GM21619 (cell line): ENCODE measurements at regions not wholly inside any gene's neighbourhood (a gene's known extent, or its start where the extent isn't known, plus 50 kb on each side); places are given as distances from the start of the nearest gene placed in this dataset.
"Not testable (repeated sequence)": the region's sequence is repeated elsewhere in the genome, so short reads cannot be mapped to it uniquely, and the experiment has no call there.

Experiments
- ATAC-seq: cut with Tn5 transposase; IDR thresholded peaks from one replicate; pipeline ENCODE4 v1.9.1; 2021; ENCODE audit not compliant: unreplicated experiment

DNA sequence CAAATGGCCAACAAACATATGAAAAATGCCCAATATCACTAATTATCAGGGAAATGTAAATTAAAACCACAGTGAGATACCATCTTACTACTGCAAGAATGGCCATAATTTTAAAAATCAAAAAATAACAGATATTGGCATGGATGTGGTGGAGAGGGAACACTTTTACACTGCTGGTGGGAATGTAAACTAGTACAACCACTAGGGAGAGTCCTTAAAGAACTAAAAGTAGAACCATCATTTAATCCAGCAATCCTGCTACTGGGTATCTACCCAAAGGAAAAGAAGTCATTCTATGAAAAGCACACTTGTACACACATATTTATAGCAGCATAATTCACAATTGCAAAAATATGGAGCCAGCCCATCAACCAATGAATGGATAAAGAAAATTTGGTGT, 459.7 kb downstream of the GXYLT1 start:
- ATAC-seq = no peak

DNA sequence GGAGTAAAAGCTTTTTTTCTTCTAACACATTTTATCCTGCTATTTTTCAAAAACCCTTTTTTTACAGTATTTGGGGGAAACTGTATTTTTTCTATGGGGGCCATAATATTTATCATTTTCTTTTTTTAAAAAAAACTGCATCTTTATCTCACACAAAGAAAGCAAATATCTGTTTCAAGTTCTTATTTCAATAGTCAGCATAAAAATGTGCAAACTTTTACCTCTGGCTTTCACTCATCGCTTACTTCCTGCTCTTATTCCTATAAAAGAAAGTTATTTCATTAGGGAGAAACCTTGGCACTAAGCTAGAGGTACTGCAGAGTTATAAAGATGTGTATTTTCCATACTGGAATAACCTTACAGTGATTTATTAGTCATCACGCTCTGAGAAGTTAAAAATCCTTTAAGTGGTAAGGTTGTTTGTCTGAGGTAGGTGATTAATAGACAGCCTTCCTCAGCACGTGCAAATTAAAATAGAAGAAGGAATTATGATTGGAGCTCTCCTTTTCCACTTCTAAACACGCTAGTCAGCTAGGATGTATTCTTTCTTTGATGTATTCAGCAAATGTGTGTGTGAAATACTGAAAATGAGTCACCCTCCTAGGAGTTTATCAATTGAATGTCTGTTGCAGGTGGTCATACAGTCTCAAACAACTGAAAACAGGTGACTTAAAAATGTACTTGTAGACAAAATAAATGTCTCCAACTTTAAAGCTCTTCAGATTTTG, 461.0 kb downstream of the GXYLT1 start:
- no peak for ATAC-seq

DNA sequence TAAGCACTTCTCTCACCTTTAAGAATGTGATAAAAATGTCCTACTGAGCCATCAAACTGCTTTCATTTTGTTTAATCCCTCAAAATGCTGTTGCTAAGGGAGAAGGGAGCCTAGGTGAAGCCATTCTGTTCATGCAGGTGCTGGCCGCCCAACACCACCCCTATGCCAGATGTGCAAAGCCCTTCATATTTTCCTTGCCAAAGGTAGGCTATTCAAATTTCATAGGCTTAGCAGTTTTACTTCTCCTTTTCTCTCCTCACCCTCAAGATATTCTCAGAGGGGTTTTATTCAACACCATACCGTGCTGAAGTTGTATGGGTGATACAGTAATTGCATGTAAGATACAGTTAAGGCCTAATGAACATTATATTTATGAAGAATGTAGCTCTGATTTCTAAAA, 461.7 kb downstream of the GXYLT1 start:
- no peak for ATAC-seq

DNA sequence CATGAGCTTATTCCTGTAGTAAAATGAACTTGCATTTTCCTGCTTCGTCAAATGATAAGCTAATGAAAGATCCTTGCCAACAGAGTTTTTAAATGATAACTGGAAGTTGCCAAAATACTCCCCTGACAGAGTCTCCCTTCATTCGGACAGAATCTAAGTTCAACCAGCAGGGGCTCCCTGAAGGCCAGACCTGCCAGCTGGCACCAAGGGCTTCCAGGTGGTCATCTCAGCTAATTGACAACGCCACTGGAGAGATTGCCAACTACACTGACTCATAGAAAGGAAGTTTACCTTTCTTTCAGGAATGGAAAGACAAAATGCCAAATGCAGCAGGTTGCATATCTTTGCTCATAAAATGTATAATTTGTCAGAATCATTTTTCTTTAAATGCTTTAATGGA, 462.8 kb downstream of the GXYLT1 start:
- ATAC-seq = no peak

DNA sequence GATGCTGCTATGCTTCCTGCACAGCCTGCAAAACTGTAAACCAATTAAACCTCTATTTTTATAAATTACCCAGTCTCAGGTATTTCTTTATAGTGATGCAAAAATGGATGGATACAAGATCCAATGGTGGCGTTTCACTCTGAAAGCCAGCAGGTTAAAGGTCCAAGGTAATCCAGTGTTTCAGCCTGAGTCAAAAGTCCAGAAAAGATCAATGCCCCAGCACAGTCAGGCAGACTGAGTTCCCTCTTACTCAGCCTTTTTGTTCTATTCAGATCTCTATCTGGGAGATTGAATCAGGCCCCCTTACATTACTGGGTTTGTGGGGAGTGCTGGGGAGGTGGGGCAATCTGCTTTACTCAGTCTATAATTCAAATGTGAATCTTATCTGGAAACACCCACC, 464.5 kb downstream of the GXYLT1 start:
- no peak for ATAC-seq

DNA sequence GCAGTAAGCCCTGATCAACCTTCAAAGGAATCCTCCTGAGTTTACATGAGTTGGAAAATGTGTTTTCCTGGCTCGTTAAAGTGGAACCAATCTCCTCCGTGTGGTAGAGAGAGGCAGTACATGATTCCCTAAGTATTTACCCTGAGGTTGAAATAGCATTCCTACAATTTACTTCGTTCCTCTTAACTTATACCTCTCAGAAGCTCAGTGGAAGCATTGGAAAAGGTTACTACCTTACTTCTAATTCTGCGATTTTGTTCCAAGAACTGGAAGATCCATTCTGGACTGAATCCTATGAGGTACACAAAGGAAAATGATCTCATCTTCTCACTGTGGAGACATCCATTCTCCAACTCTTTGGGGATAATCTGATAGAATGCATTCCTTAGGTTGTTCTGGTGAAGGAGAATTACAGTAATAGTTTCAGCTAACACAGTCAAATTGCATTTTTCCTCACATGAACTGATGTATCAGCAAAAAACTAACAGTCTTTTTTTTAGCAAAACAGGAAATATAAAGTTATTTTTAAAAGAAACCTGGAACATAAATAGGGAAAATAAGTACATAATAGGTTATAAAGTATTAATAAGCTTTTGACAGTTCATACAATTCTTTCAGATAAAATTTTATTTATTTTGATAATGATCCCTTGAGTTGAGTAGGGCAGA, 475.6 kb downstream of the PDZRN4 start:
- ATAC-seq = no peak

DNA sequence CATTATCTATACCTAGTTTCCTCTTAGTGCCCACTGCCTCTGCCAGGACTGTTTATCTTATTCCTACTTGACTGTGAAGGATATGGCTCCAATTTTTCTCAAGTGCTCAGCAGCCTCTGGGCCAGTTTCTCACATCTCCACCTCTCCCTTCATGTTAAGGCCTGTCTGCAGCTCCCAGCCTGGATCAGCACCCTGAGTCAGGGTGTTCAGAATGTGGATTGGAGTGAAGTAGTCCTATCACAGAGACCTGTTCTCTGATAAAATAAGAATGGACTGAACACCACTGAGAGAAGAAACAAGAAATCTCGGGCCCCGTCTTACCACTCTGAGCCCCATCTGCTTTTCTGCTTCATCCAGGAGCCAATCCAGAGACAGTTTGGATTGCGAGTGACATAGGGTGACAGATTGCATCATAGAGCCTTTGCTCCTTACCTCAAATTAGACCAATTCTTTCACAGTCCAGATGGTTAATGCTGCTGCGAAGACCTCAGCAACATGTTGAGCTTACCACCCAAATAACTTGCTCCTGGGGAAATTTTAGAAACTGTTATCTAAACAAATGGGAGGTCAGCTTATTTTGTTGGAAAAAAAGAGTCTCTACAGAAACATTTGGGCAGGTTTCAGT, 473.1 kb downstream of the PDZRN4 start:
- ATAC-seq = no peak

DNA sequence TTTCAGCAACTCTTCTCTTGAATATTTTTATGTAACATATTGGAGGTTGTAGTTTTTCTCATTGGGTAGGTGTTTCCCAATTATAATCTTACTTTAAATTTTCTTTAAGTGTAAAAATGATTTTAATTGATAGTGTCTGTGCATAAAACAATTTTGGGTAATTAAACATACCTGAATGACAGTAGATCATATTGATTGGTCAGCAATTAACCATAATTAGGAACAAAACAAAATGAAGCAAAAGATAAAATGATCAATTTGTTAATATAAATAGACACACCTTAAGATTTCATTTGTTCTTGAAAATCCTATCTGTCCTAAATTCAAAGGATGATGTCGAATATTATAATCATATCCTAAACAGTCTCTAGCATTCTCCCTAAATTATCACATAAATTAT, 468.3 kb downstream of the PDZRN4 start:
- no peak for ATAC-seq

DNA sequence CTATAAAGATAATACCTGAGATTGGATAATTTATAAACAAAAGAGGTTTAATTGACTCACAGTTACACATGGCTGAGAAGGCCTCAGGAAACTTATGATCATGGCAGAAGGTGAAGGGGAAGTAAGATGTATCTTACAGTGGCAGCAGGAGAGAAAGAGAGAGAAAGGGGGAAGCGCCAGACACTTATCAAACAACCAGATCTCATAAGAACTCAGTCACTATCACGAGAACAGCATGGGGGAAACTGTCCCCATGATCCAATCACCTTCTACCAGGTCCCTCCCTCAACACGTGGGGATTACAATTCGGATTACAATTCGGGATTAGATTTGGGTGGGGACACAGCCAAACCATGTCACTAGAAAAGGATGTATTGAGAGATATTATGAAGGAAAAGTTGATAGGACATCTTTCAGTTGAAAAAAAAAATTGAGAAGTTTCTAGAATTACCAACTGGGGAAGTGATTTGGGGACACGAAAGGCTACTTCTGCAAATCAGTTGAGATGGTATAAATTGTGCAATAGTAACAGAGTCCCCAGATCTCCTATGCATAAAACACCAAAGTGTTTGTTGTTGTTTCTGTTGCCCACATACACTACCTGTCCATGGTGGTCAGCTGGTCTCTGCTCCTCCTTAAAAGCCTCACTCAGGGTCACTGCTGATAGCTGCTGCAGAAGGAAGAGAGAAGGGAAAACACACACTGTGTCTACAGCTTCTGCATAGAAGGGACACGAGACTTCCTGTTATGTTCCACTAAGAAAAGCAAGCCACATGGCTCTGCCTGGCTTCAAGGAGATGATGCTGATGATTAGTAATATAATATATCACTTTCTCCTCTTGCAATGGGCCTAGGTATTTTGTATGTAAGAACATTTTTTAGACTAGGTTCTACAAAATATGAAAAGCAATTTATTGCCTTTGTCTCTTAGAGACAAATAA, 465.5 kb downstream of the PDZRN4 start:
- ATAC-seq = no peak

DNA sequence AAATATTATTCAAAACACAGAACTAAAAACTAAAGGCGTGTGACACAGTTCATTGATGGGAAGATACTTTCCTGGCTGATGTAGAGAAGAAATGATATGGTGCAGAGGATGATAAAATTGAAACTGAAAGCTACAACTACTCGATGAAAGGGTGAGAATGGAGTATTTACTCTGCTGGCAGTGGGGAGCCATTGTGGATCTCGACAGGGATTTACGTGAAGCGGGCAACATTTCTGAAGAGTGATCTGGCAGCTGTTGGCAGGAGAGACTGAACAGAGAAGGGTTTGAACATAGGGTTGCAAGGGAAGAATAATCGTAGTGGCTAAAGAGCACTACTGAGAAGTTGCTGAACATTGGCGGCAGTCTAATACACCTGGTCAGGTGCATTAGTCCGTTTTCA, 464.9 kb downstream of the PDZRN4 start:
- ATAC-seq = no peak

DNA sequence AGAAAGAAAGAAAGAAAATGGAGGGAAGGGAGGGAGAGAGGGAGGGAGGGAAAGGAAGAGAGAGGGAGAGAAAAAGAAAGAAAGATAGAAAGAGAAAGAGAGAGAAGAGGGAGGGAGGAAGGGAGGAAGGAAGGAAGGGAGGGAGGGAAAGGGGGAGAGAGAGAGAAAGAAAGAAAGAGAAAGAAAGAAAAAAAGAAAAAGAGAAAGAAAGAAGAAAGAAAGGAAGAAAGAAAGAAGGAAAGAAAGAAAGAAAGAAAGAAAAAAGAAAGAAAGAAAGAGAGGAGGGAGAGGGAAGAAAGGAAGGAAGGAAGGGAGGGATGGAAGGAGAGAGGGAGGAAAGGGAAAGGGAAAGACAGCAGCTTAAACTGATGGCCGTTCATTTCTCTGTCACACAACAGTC, 457.5 kb downstream of the PDZRN4 start:
- ATAC-seq = no peak

DNA sequence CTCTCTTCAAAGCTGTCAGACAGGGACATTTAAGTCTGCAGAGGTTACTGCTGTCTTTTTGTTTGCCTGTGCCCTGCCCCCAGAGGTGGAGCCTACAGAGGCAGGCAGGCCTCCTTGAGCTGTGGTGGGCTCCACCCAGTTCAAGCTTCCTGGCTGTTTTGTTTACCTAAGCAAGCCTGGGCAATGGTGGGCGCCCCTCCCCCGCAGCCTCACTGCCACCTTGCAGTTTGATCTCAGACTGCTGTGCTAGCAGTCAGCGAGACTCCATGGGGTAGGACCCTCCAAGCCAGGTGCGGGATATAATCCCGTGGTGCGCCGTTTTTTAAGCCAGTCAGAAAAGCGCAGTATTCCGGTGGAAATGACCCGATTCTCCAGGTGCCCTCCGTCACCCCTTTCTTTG, 454.7 kb downstream of the PDZRN4 start:
- ATAC-seq = not testable (repeated sequence)

DNA sequence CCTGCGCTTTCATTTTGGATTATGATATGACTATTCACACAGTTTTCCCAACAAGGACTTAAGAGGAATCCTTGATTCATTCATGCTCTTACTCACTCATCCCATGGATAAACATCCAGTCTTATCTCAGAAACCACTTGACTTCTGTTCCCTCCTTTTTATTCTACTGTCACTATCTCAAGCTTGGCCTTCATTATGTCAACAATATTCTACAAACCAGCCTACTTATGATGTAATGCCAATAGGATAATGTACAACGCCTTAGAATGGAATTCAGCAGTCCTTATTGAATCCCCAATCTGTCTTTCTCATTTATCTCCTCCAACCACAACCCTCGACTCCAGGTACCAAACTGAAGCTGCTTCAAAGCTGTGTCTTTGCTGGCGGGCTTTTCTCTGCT, 448.5 kb downstream of the PDZRN4 start:
- ATAC-seq = no peak

DNA sequence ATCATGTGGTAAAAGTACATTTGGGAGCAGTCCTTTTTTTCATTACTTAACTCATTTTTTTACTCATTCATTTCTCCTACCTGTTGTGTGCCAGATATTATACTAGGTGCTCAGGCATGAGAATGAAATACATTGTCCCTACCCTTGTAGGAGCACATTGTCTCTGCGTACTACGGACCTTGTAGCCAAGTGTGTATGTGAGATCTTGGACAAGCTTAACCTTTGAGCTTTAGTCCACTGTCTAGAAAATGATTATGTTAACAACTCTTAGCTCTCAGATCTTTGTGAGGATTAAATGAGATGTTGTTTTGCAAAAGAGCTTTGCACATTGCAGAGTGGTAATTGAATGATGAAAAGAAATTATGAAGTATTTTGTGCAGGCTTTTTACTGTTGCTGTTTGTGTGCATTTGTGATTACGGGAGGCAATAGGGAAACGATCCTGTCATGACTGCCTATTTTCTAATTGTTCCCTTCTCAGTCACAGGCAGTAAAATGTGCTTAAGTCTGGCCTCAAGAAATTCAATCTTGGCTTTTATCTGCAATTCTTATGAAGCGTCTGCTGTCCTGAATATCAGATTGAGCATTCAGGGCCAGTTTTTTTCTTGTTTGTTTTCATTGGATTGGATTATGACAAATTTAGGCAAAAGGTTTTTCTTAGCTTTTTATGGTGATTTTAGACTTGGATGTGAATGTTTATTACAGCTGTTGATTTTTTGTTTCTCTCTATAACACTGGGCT, 447.7 kb downstream of the PDZRN4 start:
- ATAC-seq = no peak

DNA sequence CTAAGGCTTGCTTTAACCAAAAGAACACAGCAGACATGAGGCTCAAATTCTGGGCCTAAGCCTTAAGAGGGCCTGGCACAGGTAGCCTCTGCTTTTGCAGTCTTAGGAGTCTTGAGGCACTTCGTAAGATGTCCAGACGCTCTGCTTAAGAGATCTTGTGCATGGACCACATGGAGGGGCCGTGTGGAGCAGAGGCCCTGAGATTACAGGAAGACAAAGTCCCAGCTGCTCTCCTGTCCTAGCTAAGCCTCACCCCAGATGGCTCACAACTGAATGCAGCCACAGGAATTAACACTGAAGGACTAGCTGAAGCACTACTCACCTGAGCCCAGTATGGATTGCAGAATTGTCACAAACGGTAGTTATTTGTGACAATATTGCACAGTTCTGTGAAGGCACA, 446.0 kb downstream of the PDZRN4 start:
- no peak for ATAC-seq

DNA sequence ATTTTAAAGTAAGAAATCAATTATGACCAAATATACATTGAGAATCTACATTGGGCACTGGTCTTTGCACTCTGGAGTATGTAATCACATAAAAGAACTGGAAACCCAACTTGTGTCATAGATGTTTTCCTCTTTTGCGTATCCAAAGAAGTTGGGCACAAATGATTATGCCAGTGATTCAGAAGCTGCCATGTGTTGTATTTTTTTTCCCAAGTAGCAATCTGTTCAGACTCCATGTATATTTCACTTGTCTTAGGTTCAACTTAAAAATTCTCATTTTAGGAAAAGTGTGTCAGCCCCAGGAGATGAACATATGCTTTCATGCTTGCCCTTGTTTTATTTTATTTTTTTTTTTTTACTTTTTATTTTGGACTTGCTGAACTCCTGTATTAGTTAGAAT, 441.5 kb downstream of the PDZRN4 start:
- no peak for ATAC-seq

DNA sequence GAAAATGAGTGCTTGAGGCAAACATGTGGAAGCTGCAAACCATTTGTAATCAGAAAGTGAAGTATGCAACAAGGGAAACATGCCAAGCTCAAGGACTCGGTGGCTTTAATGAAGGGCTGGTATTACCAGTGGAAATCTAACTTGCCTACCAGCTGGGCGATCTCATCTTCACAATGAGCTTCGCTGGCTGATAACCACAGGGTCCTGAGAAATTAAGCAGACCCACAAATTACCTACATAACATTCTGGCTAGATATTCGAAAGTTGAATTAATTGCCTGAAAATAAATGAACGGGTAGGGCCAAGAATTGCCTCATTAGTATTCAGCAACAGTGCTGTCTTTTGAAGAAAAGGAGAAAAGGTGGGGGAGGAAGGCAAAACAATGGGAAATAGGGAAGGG, 439.4 kb downstream of the PDZRN4 start:
- no peak for ATAC-seq

DNA sequence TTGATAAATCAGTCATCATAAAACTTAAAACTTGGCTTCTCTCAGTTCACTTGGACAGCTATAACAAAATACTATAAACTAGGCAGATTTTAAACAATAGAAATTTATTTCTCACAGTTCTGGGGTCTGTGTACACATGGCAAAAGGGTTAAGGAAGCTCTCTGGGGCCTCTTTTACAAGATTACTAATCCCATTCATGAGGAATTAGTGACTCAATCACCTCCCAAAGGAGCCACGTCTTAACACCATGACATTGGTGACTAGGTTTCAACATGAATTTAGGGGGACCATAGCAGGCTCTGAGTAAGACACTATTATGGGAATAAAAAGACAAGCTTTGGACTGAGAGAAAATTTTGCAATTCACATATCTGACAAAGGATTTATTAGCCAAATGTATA, 436.5 kb downstream of the PDZRN4 start:
- ATAC-seq = no peak
